ENCODE measurements at regions not wholly inside any gene's neighbourhood (a gene's known extent, or its start where the extent isn't known, plus 50 kb on each side); places are given as distances from the start of the nearest gene placed in this dataset.
"Not testable (repeated sequence)": the region's sequence is repeated elsewhere in the genome, so short reads cannot be mapped to it uniquely, and the experiment has no call there.

DNA sequence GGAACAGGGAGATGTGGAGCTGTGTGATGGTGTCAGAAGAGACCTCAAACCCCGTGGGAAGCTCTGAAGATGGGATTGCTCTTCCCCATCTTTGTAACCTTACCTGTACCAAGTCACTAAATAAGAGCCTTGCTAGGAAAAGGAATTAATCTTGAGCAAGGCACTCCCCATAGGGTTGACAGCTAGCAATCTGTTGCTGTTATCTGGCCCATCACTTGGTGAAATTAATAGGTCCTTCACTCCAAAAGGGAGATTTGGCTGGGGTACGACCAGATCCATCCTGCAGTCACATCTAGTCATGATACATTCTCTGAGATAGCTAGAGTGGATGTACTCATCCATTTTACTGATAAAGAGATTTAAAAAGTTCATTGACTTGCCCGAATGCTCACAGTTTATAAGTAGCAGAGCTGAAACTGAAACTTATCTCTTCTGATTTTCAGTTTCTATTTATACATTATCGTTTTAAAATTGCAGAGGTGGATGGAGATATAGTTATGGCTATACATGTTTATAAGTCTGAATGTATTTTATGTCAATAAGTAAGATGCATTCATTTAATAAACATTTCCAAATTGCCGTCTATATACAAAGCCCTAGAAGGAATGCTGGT, 299.1 kb upstream of the MCTP2 start:
- in situ Hi-C loops (cut with MboI; ENCODE audit: low pct_unique_long_range_greater_than_20kb, low sequenced_read_pairs, unreplicated experiment), result no loop called here
- TF ChIP-seq, protein P1, sequence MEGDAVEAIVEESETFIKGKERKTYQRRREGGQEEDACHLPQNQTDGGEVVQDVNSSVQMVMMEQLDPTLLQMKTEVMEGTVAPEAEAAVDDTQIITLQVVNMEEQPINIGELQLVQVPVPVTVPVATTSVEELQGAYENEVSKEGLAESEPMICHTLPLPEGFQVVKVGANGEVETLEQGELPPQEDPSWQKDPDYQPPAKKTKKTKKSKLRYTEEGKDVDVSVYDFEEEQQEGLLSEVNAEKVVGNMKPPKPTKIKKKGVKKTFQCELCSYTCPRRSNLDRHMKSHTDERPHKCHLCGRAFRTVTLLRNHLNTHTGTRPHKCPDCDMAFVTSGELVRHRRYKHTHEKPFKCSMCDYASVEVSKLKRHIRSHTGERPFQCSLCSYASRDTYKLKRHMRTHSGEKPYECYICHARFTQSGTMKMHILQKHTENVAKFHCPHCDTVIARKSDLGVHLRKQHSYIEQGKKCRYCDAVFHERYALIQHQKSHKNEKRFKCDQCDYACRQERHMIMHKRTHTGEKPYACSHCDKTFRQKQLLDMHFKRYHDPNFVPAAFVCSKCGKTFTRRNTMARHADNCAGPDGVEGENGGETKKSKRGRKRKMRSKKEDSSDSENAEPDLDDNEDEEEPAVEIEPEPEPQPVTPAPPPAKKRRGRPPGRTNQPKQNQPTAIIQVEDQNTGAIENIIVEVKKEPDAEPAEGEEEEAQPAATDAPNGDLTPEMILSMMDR (IDR thresholded peaks at IDR 0.05; ENCODE audit: extremely low read depth, insufficient read depth, missing control alignments), result no peak
- DNase-seq (ENCODE audit: low spot score), result no peak

DNA sequence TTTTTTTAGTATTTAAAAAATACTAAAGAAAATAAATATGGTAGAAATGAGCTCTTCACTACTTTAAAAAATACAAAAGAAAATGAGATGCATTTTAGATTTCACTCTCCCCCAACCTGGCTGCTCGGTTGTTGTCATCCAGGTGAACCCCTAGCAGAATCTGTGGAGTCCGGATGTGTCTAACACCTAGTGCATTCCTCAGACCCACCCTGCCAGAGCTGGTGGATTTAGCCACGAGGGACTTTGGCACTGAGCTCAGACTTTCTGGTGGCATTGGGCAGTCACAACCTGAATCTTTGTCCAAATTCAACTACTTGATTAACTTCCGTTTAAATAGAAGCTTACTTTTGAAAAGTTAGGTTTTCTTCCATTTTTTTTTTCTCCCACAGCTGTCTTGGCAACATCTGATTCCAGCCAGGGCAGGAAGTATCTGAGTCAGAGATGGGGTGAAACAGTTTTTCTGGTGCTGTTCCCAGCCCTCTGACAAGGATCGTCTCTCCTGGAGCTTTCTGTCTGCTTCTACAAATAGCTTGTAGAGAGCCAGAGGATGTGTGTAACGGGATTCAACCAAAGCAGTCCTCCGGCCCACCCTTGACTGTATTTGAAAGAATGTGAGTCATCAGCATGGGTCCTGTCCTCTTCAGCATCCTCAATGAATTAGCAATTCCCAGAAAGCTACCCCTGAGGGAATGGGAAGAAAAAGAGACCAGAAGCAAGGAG, 301.8 kb upstream of the MCTP2 start:
- DNase-seq (ENCODE audit: low spot score), result no peak
- TF ChIP-seq, protein P1 (IDR thresholded peaks at IDR 0.05; ENCODE audit: extremely low read depth, insufficient read depth, missing control alignments), result no peak
- in situ Hi-C loops (cut with MboI; ENCODE audit: low pct_unique_long_range_greater_than_20kb, low sequenced_read_pairs, unreplicated experiment), result no loop called here

DNA sequence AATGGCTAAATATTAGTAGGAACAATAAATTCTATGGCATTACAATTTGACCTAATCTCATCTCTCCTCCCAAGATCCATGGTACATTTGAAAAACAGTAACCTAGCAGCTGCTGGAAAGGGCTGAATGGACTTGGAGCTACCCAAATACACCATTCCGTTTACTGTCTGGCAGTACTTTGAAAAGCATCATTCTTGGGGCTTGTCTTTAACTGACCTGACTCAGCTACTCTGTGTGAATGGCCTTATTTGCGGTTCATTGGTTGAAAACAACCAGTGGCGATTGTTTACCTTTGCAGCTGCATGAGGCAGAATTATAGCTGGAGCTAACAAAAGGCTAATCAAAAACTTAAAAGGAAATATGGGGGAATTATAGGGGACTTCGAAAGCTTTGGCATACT, 311.2 kb upstream of the MCTP2 start:
- in situ Hi-C loops (cut with MboI; ENCODE audit: low pct_unique_long_range_greater_than_20kb, low sequenced_read_pairs, unreplicated experiment), result no loop called here
- DNase-seq (ENCODE audit: low spot score), result no peak

DNA sequence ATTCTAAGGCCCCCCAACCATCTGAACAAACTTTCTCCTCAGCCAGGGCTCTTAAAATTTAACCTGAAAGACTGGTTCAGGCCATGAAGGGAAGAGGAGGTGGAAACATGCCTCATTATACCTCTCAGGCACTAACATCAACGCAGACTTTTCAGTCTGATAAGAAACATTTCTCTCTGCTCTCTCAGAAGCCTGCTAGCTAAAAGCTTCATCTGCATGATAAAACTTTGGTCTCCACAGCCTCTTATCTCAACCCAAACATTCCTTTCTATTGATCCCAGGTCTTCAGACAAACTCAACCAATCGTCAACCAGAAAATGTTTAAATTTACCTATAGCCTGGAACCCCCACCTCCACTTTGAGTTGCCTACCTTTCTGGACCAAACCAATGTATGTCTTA, 312.6 kb upstream of the MCTP2 start:
- DNase-seq (ENCODE audit: low spot score); in situ Hi-C loops (cut with MboI; ENCODE audit: low pct_unique_long_range_greater_than_20kb, low sequenced_read_pairs, unreplicated experiment): not testable (repeated sequence)

More for the DNA sequence above, 311.2 kb upstream of the MCTP2 start:
- TF ChIP-seq, protein P1 (IDR thresholded peaks at IDR 0.05; ENCODE audit: extremely low read depth, insufficient read depth, missing control alignments), result no peak

GRCh38 chr15:93917181-93917580, 314.2 kb upstream of the MCTP2 start:
- in situ Hi-C loops (cut with MboI; ENCODE audit: low pct_unique_long_range_greater_than_20kb, low sequenced_read_pairs, unreplicated experiment), result no loop called here
- no peak for DNase-seq (ENCODE audit: low spot score)
- TF ChIP-seq, protein P1 (IDR thresholded peaks at IDR 0.05; ENCODE audit: extremely low read depth, insufficient read depth, missing control alignments), result no peak

DNA sequence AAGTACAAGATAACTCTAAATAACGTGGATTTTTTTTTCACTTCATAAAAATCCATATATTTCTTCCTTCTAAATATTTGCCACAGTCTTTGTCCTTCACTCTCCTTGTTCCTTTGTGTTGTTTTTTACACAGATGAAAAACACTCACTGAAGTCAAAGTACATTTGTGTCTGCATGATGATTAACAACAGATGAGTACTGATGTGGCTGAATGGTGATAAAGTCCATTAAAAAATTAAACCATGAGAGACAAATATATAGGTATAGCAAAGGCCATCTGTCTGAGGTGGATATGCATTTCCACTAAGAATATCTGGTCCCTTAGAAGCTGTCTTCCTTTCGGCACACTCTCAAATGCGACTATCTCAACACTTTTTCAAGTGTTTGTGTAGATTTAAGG, 317.5 kb upstream of the MCTP2 start:
- TF ChIP-seq, protein P1 (IDR thresholded peaks at IDR 0.05; ENCODE audit: extremely low read depth, insufficient read depth, missing control alignments), result no peak
- in situ Hi-C loops (cut with MboI; ENCODE audit: low pct_unique_long_range_greater_than_20kb, low sequenced_read_pairs, unreplicated experiment), result no loop called here
- no peak for DNase-seq (ENCODE audit: low spot score)

DNA sequence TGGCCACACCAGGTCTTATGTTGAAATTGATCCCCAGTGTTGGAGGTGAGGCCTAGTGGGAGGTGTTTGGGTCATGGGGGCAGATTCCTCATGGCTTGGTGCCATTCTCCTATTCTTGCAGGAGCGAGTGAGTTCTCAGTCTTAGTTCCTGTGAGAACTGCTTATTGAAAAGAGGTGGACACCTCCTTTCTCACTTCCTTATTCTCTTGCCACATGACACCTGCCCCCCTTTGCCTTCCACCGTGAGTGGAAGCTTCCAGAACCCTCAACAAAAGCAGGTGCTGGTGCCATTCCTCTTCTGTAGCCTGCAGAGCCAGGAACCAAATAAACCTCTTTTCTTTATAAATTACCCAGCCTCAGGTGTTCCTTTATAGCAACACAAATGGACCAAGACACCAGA, 318.1 kb upstream of the MCTP2 start:
- TF ChIP-seq, protein P1 (IDR thresholded peaks at IDR 0.05; ENCODE audit: extremely low read depth, insufficient read depth, missing control alignments), result no peak
- DNase-seq (ENCODE audit: low spot score), result no peak
- in situ Hi-C loops (cut with MboI; ENCODE audit: low pct_unique_long_range_greater_than_20kb, low sequenced_read_pairs, unreplicated experiment), result no loop called here

Data from GM13977 (cell line).